Kidney (tissue), 13 donors: ENCODE measurements at regions not wholly inside any gene's neighbourhood (a gene's known extent, or its start where the extent isn't known, plus 50 kb on each side); places are given as distances from the start of the nearest gene placed in this dataset.

Source experiments
- DNase-seq, 5 donors: peaks; one replicate each; pipeline ENCODE4 v3.0.0-alpha.2; 2013 to 2020
- FAIRE-seq: peaks from 2 replicates; lab custom pipeline; 2012; peaks lifted over from hg19 to GRCh38; lab: Jason Lieb, UNC
- H3K27ac ChIP-seq, 2 donors: one replicate each; pipeline ENCODE4 v1.7.0; 2013; ENCODE audit warnings: low read depth in 2 of 2, low read length in 2 of 2, inconsistent platforms in 1 of 2
- H3K27me3 ChIP-seq: one replicate; pipeline ENCODE4 v1.7.1; 2013; ENCODE audit warnings: low read length, inconsistent platforms; ENCODE audit not compliant: control insufficient read depth, insufficient read depth
- H3K36me3 ChIP-seq, 3 donors: one replicate each; pipeline versions ENCODE4 v1.7.0 to v1.7.1; 2013; ENCODE audit warnings: low read length in 3 of 3, control low read depth in 1 of 3, inconsistent platforms in 1 of 3; ENCODE audit not compliant: insufficient read depth in 3 of 3, control insufficient read depth in 2 of 3
- H3K4me1 ChIP-seq, 3 donors: one replicate each; pipeline versions ENCODE4 v1.7.0 to v1.7.1; 2013; ENCODE audit warnings: low read length in 3 of 3, inconsistent platforms in 1 of 3, low read depth in 1 of 3; ENCODE audit not compliant: control insufficient read depth in 2 of 3, insufficient read depth in 2 of 3
- H3K4me3 ChIP-seq, 3 donors: one replicate each; pipeline versions ENCODE4 v1.7.0 to v1.8.1; 2013; ENCODE audit warnings: low read length in 3 of 3, control low read depth in 1 of 3, inconsistent platforms in 1 of 3
- H3K9ac ChIP-seq, 3 donors: one replicate each; pipeline versions ENCODE4 v1.7.0 to v1.7.1; 2013; ENCODE audit warnings: low read length in 3 of 3, control low read depth in 1 of 3, inconsistent platforms in 1 of 3
- H3K9me3 ChIP-seq, 3 donors: one replicate each; pipeline versions ENCODE4 v1.7.0 to v1.7.1; 2013; ENCODE audit warnings: low read length in 3 of 3, control low read depth in 1 of 3, inconsistent platforms in 1 of 3; ENCODE audit not compliant: control insufficient read depth in 2 of 3, insufficient read depth in 1 of 3
- intact Hi-C: fragments of 100-400 bp; cut with DNase I; formaldehyde crosslinking; loops from one replicate; pipeline ENCODE4 v1.11.1; 2022
- TF ChIP-seq, protein P1 (sequence below): IDR thresholded peaks from 3 replicates; pipeline ENCODE4 v1.5.1; 2012; ENCODE audit warnings: mild to moderate bottlenecking, moderate library complexity, borderline replicate concordance; ENCODE audit not compliant: insufficient read depth; ENCODE audit errors: extremely low read depth
- donor health status: control.
- donor health status: control.
- donor health status: control.
- donor health status: control.
- donor health status: control.
- donor health status: DM: yes; HTN: yes; CAD: no.
- donor health status: Normal renal cell carcinoma (clear cell type).

DNA sequence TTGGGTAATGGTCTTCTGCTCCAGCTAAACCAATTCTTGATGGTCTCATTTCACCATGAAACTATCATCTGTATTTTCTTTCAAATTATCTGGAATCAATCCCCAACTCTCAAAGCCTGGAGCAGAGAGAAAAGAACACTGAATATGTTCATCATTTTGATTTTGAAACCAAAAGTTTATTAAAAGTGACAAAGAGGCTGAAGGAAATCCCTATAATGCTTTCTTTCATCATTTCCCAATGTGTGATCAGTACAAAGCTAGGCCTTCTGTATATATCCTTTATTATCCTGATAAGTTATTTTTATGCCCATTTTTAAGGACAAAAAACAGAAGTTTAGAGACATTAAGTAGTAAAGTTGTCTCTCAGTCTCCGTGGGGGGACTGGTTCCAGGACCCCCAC, 50.1 kb upstream of the MBNL1 start:
- Histone ChIP-seq H3K27me3 (no peaks in the 10 kb centered on the region), H3K9me3 (no peaks in the 10 kb centered on the region), H3K4me3 (no peak overlapping the region), H3K4me1 (no peaks in the 10 kb centered on the region), H3K27ac (no peak overlapping the region), H3K36me3 (no peaks in the 10 kb centered on the region), H3K9ac (no peak overlapping the region)
- FAIRE-seq: no peak
- intact Hi-C loops: no loop called here
- TF ChIP-seq, protein P1, sequence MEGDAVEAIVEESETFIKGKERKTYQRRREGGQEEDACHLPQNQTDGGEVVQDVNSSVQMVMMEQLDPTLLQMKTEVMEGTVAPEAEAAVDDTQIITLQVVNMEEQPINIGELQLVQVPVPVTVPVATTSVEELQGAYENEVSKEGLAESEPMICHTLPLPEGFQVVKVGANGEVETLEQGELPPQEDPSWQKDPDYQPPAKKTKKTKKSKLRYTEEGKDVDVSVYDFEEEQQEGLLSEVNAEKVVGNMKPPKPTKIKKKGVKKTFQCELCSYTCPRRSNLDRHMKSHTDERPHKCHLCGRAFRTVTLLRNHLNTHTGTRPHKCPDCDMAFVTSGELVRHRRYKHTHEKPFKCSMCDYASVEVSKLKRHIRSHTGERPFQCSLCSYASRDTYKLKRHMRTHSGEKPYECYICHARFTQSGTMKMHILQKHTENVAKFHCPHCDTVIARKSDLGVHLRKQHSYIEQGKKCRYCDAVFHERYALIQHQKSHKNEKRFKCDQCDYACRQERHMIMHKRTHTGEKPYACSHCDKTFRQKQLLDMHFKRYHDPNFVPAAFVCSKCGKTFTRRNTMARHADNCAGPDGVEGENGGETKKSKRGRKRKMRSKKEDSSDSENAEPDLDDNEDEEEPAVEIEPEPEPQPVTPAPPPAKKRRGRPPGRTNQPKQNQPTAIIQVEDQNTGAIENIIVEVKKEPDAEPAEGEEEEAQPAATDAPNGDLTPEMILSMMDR: no peak
- no peak for DNase-seq
